Smooth muscle cell (in vitro differentiated cells): ENCODE measurements at regions not wholly inside any gene's neighbourhood (a gene's known extent, or its start where the extent isn't known, plus 50 kb on each side); places are given as distances from the start of the nearest gene placed in this dataset.

Source experiments
- DNase-seq: peaks from one replicate; lab custom pipeline; 2025; ENCODE audit not compliant: unreplicated experiment; lab: John Stamatoyannopoulos, UW
- H2AFZ ChIP-seq: fragments of 200-600 bp; sonication (generic); 2 replicates; pipeline ENCODE4 v1.6.0; 2016; ENCODE audit warnings: antibody characterized with exemption, low read depth, mild to moderate bottlenecking
- H3F3A ChIP-seq: fragments of 200-600 bp; sonication (generic); 2 replicates; pipeline ENCODE4 v1.6.0; 2017; ENCODE audit warnings: antibody characterized with exemption, low read depth
- H3K27ac ChIP-seq: fragments of 200-600 bp; sonication (generic); 2 replicates; pipeline ENCODE4 v1.5.1; 2016; ENCODE audit warnings: low read depth, mild to moderate bottlenecking
- H3K27me3 ChIP-seq: fragments of 200-600 bp; sonication (generic); 2 replicates; pipeline ENCODE4 v1.6.1; 2016; ENCODE audit warnings: low read depth, mild to moderate bottlenecking
- H3K36me3 ChIP-seq: fragments of 200-600 bp; sonication (generic); 2 replicates; pipeline ENCODE4 v1.5.1; 2016; ENCODE audit warnings: low read depth
- H3K4me1 ChIP-seq: fragments of 200-600 bp; sonication (generic); 2 replicates; pipeline ENCODE4 v1.5.1; 2016; ENCODE audit warnings: low read depth
- H3K4me2 ChIP-seq: fragments of 200-600 bp; sonication (generic); 2 replicates; pipeline ENCODE4 v1.6.0; 2016; ENCODE audit warnings: mild to moderate bottlenecking
- H3K4me3 ChIP-seq: fragments of 200-600 bp; sonication (generic); 2 replicates; pipeline ENCODE4 v1.5.1; 2016; ENCODE audit warnings: mild to moderate bottlenecking
- H3K79me2 ChIP-seq: fragments of 200-600 bp; sonication (generic); 2 replicates; pipeline ENCODE4 v1.6.0; 2016; ENCODE audit warnings: low read depth, mild to moderate bottlenecking
- H3K9ac ChIP-seq: fragments of 200-600 bp; sonication (generic); 2 replicates; pipeline ENCODE4 v1.6.0; 2016; ENCODE audit warnings: low read depth
- H3K9me3 ChIP-seq: fragments of 200-600 bp; sonication (generic); replicated peaks from 2 replicates; pipeline ENCODE4 v1.5.1; 2016; ENCODE audit warnings: low read depth
- H4K20me1 ChIP-seq: fragments of 200-600 bp; sonication (generic); 2 replicates; pipeline ENCODE4 v1.6.0; 2016; ENCODE audit warnings: low read depth
- WGBS: methylation state at CpG from one replicate; pipeline ENCODE4 v1.1.7; 2016; ENCODE audit warnings: low lambda C conversion rate; 5-methylcytosine and 5-hydroxymethylcytosine counted together
- TF ChIP-seq, protein P1 (sequence below): fragments of 200-600 bp; sonication (generic); IDR thresholded peaks from 2 replicates; pipeline ENCODE4 v1.5.1; 2017; ENCODE audit warnings: borderline replicate concordance, mild to moderate bottlenecking, antibody characterized with exemption; ENCODE audit not compliant: insufficient read depth, poor library complexity, severe bottlenecking

DNA sequence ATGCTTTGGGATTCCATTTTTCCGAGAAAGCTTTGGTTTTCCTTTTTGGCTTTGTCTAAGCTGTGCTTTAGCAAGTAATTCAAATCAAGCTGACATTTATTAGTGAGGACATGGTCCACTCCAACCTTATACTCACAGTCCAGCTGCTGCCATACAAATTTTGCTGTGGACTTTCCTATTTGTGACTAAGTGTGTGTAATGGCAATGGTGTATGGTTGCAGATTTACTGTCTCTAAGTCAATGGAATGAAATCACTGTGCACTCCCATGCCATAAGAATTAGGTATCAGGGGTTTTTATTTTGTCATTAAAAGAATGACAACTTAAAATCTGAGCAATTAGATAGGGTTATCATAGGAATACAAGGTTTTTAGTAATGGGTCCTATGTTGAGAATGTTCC is 530.0 kb downstream of the CCDC171 start:
- Histone ChIP-seq H3K79me2 (no peaks in the 10 kb centered on the region), H3K9ac (no peak overlapping the region), H3K4me3 (no peak overlapping the region), H3K27ac (no peak overlapping the region), H4K20me1 (no peaks in the 10 kb centered on the region), H3K9me3 (no peaks in the 10 kb centered on the region), H3K27me3 (no peaks in the 10 kb centered on the region), H3K36me3 (no peaks in the 10 kb centered on the region), H2AFZ (no peak overlapping the region), H3K4me2 (no peak overlapping the region), H3F3A (no peaks in the 10 kb centered on the region), H3K4me1 (no peaks in the 10 kb centered on the region)
- no peak for DNase-seq
- TF ChIP-seq, protein P1, sequence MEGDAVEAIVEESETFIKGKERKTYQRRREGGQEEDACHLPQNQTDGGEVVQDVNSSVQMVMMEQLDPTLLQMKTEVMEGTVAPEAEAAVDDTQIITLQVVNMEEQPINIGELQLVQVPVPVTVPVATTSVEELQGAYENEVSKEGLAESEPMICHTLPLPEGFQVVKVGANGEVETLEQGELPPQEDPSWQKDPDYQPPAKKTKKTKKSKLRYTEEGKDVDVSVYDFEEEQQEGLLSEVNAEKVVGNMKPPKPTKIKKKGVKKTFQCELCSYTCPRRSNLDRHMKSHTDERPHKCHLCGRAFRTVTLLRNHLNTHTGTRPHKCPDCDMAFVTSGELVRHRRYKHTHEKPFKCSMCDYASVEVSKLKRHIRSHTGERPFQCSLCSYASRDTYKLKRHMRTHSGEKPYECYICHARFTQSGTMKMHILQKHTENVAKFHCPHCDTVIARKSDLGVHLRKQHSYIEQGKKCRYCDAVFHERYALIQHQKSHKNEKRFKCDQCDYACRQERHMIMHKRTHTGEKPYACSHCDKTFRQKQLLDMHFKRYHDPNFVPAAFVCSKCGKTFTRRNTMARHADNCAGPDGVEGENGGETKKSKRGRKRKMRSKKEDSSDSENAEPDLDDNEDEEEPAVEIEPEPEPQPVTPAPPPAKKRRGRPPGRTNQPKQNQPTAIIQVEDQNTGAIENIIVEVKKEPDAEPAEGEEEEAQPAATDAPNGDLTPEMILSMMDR, result no peak
- 88% methylated on average over 1 of the region's 1 CpG for WGBS

DNA sequence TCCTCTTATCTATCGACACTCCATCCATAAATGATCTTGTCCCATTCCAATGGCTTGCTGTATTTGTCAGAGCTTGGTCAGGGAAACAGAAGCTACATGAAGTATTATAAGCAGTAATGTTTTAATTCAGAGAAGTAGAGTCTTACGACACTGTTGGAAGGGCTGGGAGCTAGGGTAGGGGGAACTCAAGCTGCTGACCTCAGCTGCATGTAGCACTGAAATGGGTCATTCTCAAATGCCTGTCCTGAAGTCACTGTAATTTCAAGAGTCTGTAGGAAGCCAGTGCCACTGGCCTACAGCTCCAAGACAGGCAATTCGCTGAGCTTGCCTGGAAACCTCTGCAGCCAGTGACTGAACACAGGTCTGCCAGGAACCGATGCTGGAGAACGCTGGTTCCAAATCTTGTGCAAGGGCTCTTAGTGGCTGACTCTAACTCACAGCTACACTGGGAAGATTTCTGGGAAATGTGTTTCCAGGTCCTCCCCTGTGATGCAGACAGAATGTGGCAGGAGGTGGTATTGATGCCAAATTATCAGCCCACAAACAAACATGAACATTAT is 532.4 kb downstream of the CCDC171 start:
- H3K4me1 ChIP-seq, result no peaks in the 10 kb centered on the region
- H2AFZ ChIP-seq, result no peak overlapping the region
- H3K4me2 ChIP-seq, result no peak overlapping the region
- H3K27ac ChIP-seq, result no peak overlapping the region
- TF ChIP-seq, protein P1, result no peak
- H3K9ac ChIP-seq, result no peak overlapping the region
- DNase-seq, result no peak
- H3K27me3 ChIP-seq, result no peaks in the 10 kb centered on the region
- no peaks in the 10 kb centered on the region for H3K9me3 ChIP-seq
- no peaks in the 10 kb centered on the region for H3F3A ChIP-seq
- no peaks in the 10 kb centered on the region for H3K79me2 ChIP-seq
- 87% methylated on average over 5 of the region's 5 CpGs for WGBS
- no peaks in the 10 kb centered on the region for H4K20me1 ChIP-seq
- no peak overlapping the region for H3K4me3 ChIP-seq
- H3K36me3 ChIP-seq, result no peaks in the 10 kb centered on the region

DNA sequence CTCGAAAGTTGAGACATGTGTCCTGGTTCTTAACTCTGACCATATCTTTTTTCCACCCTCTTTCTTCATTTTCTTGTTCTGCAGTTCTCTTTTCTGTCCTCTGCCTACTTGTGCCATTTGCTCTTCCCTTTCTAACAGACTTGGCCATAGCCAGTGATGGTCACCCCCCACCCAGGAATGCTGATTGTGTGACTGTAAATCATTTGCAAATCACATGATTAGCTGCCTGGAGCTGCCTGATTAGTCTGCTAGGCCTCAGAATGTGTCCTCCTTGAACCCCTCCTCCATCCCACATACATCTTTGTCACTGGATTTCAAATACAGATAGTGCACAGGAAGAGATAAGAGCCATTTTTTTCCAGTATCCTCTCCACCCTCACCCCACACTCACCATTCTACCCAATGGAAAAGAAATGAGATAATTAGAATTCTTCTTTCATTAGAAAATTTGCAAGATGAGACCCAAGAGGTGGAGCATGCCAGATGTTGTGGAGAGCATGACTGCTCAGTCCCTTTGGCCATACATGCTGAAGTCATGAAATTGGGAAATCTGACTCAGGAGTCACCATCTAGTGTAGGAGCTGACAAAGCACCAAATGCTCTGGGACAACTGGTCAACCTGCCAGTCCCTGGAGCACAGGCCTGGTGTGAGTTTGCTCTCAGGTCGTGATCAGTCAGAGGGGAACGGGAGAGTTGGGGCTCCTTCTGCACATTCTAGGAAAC is 538.2 kb downstream of the CCDC171 start:
- no peak for DNase-seq
- Histone ChIP-seq H3K79me2 (no peaks in the 10 kb centered on the region), H3K27me3 (no peaks in the 10 kb centered on the region), H3K4me3 (no peak overlapping the region), H2AFZ (no peak overlapping the region), H3K9ac (no peak overlapping the region), H4K20me1 (no peaks in the 10 kb centered on the region), H3K9me3 (no peaks in the 10 kb centered on the region), H3K4me1 (no peaks in the 10 kb centered on the region), H3K27ac (no peak overlapping the region), H3K36me3 (no peaks in the 10 kb centered on the region), H3F3A (no peaks in the 10 kb centered on the region), H3K4me2 (no peak overlapping the region)
- 90% methylated on average over 3 of the region's 3 CpGs for WGBS
- TF ChIP-seq, protein P1, result no peak
